ENCODE measurements at regions not wholly inside any gene's neighbourhood (a gene's known extent, or its start where the extent isn't known, plus 50 kb on each side); places are given as distances from the start of the nearest gene placed in this dataset.

DNA sequence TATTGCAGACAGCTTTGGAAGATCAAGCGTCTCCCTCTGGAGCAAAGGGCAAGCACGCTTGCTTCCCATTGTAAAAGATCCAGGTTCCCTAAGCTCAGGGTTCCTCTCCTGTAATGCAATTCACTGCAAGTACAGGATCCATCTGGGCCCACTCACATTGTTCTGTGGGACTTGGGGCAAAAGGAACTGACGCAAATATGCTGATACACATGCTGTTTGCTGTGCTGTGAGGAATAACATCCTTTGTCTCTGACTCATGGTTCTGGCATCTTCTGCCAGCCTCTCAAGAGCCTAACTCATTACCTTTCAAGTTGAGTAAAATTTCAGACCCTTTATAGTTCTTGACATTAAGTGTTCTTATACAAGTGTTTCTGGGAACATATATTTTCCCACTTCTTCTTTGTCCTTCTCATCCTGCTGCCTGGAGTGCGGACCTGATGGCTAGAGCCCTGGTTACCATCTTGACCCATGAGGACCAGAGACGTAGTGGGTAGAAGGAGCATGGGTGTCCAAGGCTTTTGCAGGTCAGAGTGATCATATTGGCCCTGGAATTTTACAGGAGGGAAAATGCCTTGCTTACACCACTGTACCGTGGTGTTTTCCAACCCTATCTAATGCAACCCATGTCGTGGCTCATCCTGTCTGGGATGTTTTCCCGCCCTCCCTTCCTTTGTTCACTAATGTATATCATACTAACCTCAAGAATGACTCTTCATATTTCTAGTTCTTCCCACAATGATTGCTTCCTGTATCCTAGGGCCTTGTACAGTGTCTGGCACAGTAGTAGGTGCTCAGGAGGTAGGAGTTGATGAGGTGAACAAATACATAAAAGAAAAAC is 145.7 kb upstream of the GLI2 start:
- no peak overlapping the region for H3K4me3 ChIP-seq (ENCODE audit: insufficient read depth, low read length)
- peaks cover 16% of the 10 kb centered on the region for H3K4me1 ChIP-seq (ENCODE audit: insufficient read depth, low read length)
- no peaks in the 10 kb centered on the region for H3K27me3 ChIP-seq (ENCODE audit: insufficient read depth, low read length)
- H3K27ac ChIP-seq (ENCODE audit: low read depth, low read length): peak overlapping the region; percentile 76
- H3K79me2 ChIP-seq (ENCODE audit: insufficient read depth, low read length): no peaks in the 10 kb centered on the region
- H3K4me2 ChIP-seq (ENCODE audit: insufficient read depth, low read length): peak overlapping the region; percentile 23
- no peak for TF ChIP-seq CTCF (IDR thresholded peaks at IDR 0.05; ENCODE audit: extremely low read depth, low read depth, low read length)
- H2AFZ ChIP-seq (ENCODE audit: low read length): peak overlapping the region; percentile 35
- no peaks in the 10 kb centered on the region for H3K36me3 ChIP-seq (ENCODE audit: insufficient read depth, low read length)
- H3K9me3 ChIP-seq (ENCODE audit: low read depth, low read length): no peaks in the 10 kb centered on the region
- peak; percentile 98 for DNase-seq (ENCODE audit: insufficient read length, low spot score, missing footprints)
- no peaks in the 10 kb centered on the region for H4K20me1 ChIP-seq (ENCODE audit: insufficient read depth, low read length)

DNA sequence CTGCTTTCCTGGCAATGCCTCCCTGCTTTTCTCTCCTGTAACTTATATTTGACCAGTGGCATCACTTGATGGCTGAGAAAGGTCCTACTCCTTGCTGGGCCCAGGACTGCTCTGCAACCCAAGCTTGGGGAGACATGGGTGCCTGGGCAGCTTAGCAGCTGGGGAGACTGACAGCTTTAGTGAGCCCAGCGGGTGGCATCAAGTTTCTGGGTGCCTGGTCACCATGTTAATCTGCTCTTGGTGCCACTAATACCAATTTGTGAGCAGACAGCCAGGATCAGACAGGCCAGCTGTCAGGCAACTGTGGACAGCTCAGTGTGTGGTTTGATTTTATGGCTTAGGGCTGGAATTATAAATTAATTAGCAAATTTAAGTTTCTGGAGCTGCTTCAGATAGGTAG is 144.8 kb upstream of the GLI2 start:
- no peak for DNase-seq (ENCODE audit: insufficient read length, low spot score, missing footprints)
- peak overlapping the region; percentile 76 for H3K27ac ChIP-seq (ENCODE audit: low read depth, low read length)

DNA sequence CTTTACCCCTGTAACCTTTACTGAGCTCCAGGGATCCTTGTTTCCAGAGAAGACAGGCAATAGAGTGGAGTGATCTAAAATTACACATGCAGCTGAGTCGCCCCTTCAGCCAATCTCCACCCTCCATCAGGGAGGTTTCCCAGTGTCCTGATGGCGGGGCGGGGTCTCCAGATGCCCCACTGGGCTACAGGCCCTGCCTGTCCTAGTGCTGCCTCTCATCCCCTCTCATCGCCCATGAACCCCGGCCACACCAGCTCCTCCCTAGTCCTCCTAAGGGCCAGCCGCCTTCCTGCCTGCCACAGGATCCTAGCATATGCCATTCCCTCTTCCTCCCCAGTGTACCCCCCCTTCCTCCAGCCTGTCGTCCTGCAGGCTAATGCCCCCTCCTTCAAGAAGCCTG is 144.1 kb upstream of the GLI2 start:
- Histone ChIP-seq H3K79me2 (ENCODE audit: insufficient read depth, low read length) (no peaks in the 10 kb centered on the region), H4K20me1 (ENCODE audit: insufficient read depth, low read length) (no peaks in the 10 kb centered on the region), H3K4me1 (ENCODE audit: insufficient read depth, low read length) (peaks cover 26% of the 10 kb centered on the region), H3K36me3 (ENCODE audit: insufficient read depth, low read length) (no peaks in the 10 kb centered on the region), H3K4me3 (ENCODE audit: insufficient read depth, low read length) (no peak overlapping the region), H3K27me3 (ENCODE audit: insufficient read depth, low read length) (no peaks in the 10 kb centered on the region), H2AFZ (ENCODE audit: low read length) (no peak overlapping the region), H3K9me3 (ENCODE audit: low read depth, low read length) (no peaks in the 10 kb centered on the region), H3K27ac (ENCODE audit: low read depth, low read length) (no peak overlapping the region), H3K4me2 (ENCODE audit: insufficient read depth, low read length) (no peak overlapping the region)
- no peak for DNase-seq (ENCODE audit: insufficient read length, low spot score, missing footprints)
- TF ChIP-seq CTCF (IDR thresholded peaks at IDR 0.05; ENCODE audit: extremely low read depth, low read depth, low read length): no peak

More for the DNA sequence above, 144.8 kb upstream of the GLI2 start:
- Histone ChIP-seq H2AFZ (ENCODE audit: low read length) (no peak overlapping the region), H3K4me2 (ENCODE audit: insufficient read depth, low read length) (no peak overlapping the region), H3K36me3 (ENCODE audit: insufficient read depth, low read length) (no peaks in the 10 kb centered on the region), H4K20me1 (ENCODE audit: insufficient read depth, low read length) (no peaks in the 10 kb centered on the region), H3K4me1 (ENCODE audit: insufficient read depth, low read length) (peaks cover 19% of the 10 kb centered on the region), H3K4me3 (ENCODE audit: insufficient read depth, low read length) (no peak overlapping the region), H3K27me3 (ENCODE audit: insufficient read depth, low read length) (no peaks in the 10 kb centered on the region), H3K9me3 (ENCODE audit: low read depth, low read length) (no peaks in the 10 kb centered on the region), H3K79me2 (ENCODE audit: insufficient read depth, low read length) (no peaks in the 10 kb centered on the region)
- no peak for TF ChIP-seq CTCF (IDR thresholded peaks at IDR 0.05; ENCODE audit: extremely low read depth, low read depth, low read length)

DNA sequence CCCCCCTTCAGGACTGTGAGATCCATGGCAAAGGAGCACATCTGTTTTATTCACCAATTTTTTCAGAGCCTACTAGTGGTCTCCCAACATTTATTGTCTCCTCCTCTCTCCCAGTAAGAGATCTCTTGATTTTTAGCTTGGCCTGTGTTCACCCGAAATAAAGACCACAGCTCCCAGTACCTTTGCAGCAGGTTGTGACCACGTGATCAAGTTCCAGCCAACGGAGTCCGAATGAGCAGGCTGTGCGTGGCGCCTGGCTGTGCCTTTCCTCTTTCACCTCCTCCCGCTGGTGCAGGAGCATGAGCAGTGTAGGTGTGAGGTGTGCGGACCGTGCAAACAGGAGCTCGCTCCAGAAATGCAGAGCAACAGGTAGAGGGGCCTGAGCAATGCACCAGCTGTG is 143.6 kb upstream of the GLI2 start:
- H2AFZ ChIP-seq (ENCODE audit: low read length): no peak overlapping the region
- no peak overlapping the region for H3K4me3 ChIP-seq (ENCODE audit: insufficient read depth, low read length)
- no peaks in the 10 kb centered on the region for H3K9me3 ChIP-seq (ENCODE audit: low read depth, low read length)
- no peaks in the 10 kb centered on the region for H3K27me3 ChIP-seq (ENCODE audit: insufficient read depth, low read length)
- H4K20me1 ChIP-seq (ENCODE audit: insufficient read depth, low read length): no peaks in the 10 kb centered on the region
- no peak overlapping the region for H3K4me2 ChIP-seq (ENCODE audit: insufficient read depth, low read length)
- no peaks in the 10 kb centered on the region for H3K36me3 ChIP-seq (ENCODE audit: insufficient read depth, low read length)
- DNase-seq (ENCODE audit: insufficient read length, low spot score, missing footprints): no peak
- no peak overlapping the region for H3K27ac ChIP-seq (ENCODE audit: low read depth, low read length)
- H3K4me1 ChIP-seq (ENCODE audit: insufficient read depth, low read length): peaks cover 31% of the 10 kb centered on the region
- no peaks in the 10 kb centered on the region for H3K79me2 ChIP-seq (ENCODE audit: insufficient read depth, low read length)
- no peak for TF ChIP-seq CTCF (IDR thresholded peaks at IDR 0.05; ENCODE audit: extremely low read depth, low read depth, low read length)
